D341Med (cell line): ENCODE measurements at regions not wholly inside any gene's neighbourhood (a gene's known extent, or its start where the extent isn't known, plus 50 kb on each side); places are given as distances from the start of the nearest gene placed in this dataset.
"Not testable (repeated sequence)": the region's sequence is repeated elsewhere in the genome, so short reads cannot be mapped to it uniquely, and the experiment has no call there.

Source experiments
- DNase-seq: peaks from one replicate; pipeline ENCODE4 v3.0.0; 2012; ENCODE audit warnings: low spot score

GRCh38 chr6:1002989-1003388, 308.9 kb upstream of the FOXQ1 start:
- no peak for DNase-seq

DNA sequence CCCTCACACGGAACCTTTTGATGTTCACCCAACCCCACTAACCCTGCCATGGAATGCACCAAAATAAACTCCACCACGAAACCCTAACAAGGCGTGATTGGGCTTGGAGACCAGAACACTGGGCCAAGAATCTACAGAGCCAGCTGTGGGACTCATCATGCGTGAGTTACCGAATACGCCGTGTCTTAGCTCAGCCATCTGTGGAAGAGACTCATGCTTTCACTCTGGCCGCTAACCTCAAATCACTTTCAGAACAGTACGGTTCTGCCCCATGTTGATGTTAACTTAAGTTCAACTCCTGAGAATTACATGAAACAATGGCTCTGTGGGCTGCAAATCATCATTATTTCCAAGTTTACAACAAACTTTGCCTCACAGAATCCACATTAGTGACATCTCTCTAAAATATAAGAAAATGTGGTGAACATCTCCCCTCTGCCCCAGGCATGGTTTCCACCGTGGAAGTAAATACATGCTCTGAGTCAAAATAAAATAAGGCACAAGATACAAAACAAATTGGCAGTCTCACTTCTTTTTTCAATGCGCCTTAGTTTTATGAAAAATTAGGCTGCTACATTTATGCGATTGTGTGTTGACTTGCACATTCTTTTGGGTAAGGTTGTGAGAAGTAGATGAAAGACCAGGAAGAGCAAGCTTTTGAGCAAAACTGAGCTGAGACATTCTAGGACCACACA, 308.9 kb upstream of the EXOC2 start:
- DNase-seq = no peak

- no peak for DNase-seq
These were observed 306.6 kb upstream of the EXOC2 start for GRCh38 chr6:999552-999951.

DNA sequence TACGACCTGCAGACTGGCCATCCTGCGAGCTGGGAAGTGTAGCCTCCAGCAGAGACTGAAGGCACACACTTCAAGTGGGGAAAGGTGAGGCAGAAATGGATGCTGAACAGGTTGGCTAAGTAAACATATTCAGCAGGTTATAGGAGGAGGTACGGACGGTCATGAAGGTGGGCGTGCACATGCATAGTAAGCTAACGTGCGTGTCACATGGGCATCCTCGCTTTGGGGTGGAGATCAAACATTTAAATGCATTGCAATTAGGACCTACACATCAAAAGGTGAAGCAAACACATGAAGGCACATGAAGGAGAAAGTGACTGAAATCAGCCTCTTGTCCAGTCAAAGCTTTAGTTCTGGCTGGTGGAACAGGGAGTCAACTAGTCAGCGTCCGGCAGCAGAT, 305.6 kb upstream of the EXOC2 start:
- no peak for DNase-seq

DNA sequence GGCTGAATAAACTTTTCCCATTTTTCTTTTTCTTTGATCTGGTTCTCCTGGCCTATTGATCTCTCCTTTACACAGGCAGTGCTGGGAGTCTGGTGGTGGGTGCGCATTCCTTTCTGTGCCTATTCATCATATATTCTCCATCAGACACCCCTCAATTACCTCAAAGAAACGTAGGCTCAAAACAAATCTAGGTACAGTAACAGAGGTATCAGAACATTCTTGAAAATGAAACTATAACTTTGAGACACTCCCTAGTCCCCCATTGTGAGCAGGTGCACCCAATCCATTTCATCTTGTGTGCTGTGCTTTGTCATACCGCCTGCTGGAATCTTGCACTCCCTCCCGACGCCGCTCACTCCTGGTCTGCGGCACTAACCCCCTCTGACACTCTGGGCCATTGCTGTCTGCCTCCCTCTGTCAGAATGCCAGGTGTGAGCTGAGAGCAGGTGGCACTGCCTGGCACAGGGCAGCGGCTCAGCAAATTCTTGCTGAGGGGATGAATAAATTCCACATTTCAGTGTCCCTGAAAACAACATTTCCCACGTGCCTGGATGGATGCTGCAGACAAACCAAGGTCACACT, 303.4 kb upstream of the EXOC2 start:
- no peak for DNase-seq

GRCh38 chr6:991192-991591, 298.3 kb upstream of the EXOC2 start:
- no peak for DNase-seq

DNA sequence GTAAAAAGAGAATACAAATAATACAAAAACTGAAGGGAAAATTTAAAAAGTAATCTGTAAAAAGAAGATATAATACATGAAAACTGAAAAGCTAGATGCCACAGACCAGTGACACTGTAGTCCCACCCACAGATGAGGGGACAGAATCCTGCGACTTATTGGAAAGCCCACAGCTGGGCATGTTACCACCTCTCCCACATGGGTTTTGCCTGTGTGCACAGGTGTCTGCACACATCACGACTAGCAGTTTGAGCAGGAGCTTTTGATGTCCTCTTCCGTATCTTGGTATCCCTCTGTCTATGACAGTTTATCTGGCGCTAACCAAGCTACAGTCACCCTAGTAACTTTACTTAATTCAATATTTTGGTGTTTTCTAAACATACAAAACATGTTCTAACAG, 291.1 kb upstream of the EXOC2 start:
- DNase-seq = peak; percentile 16

DNA sequence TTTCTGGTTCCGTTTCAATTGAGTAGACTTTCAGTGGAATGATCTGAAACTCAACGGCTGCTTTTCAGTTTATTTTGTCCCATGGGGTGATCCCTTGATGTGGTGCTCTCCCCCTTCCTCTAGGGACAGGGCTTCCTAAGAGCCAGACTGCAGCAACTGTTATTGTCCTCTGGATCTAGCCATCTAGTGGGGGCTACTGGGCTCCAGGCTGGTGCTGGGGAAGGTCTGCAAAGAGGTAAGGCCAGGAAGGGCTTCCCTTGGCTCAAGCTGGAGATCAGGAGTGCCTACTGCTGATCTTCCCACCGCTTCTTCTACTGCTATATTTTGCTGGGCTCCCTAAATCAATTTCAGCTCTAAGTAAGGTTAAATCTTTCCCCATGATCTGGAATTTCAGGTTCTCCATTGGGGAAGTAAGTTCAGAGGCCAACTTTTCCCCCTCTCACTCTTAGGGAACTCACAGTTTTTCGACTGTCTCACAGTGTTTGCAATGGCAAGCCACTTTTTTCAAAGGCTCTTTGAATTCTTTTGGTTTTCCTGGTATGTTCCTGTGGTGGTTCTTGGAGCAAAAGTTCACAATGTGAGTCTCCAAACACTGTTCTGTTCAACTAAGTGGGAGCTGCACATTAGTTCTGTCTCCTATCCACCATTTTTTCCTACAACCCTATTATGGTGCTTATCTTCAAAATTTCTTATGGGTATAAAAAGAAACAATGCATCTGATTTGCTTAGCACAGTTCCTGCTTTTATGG, 286.2 kb upstream of the EXOC2 start:
- DNase-seq = no peak

DNA sequence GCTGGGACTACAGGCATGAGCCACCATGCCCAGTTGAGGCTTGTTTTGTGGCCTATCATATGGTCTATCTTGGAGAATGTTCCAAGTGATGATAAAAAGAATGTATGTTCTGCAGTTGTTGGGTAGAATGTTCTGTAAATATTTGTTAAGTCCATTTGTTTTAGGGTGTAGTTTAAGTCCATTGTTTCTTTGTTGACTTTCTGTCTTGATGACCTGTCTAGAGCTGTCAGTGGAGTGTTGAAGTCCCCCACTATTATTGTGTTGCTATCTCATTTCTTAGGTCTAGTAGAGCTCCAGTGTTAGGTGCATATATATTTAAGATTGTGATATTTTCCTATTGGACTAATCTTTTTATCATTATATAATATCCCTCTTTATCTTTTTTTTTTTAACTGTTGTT, 284.3 kb upstream of the EXOC2 start:
- not testable (repeated sequence) for DNase-seq

DNA sequence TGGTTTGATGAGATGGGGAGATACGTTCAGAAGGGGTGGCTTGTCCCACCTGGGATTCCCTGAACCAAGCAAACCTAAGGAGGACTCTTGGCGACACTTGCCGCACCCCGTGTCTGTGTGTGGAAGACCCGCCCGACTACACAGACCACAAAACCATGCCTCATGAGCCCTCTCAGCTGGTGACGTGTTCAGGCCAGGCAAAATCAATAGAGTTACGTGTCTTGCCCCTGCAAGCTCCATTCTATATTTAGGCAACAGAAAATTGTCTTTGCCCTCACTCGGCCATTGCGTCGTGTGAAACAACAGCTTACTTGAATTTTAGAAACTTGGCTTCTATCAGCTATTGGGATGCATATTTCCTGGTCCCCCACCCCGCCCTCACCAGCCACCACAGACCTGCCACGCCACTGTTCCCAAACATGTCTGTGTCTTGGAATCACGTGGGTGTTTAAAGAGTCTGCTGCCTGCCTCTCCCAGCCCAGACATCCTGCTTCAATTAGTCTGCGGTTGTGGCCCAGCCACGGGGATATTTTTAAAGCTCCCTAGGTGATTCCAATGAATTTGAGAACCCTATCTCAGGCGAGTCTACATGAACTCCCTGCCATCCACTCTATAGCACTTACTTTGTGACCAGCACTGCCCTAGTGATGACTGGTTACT, 279.2 kb upstream of the EXOC2 start:
- no peak for DNase-seq

DNA sequence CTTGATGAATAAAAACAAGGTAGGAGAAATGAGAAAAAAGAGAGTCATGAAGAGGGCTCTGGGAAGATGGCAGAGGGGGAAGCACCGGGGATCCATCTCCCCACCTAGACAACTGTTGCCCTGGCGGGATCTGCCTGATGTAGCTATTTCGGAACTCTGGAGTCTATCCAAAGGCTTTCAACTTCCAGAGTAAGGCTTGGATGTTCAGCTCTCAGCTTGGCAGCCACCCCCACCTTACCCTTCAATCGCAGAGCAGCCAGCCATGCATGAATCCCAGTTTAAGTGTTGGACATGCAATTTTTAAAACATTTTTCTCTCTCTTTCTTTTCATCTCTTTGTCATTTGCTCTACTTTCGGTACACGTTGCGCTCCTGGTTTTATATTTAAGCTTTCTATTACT, 275.9 kb upstream of the EXOC2 start:
- DNase-seq = no peak

DNA sequence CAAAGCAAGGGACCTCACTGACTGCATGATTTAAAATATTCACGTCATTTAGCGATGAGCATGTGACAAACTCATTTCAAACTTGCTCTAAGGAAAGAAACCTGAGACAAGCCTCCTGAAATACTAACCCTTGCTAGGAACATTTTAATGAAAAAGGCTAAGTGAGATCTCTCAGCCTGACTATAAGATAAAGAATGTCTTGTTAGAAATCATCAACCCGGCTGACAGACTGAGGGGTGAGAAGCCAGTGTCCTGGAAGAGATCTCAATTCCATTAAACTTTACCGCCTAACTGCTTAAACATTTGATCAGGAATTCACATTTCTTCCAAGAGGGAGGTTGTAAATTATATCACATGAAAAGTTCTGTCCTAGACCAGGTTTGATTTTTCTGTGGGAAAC, 274.8 kb upstream of the EXOC2 start:
- no peak for DNase-seq

GRCh38 chr6:965343-965742, 272.4 kb upstream of the EXOC2 start:
- DNase-seq = no peak

DNA sequence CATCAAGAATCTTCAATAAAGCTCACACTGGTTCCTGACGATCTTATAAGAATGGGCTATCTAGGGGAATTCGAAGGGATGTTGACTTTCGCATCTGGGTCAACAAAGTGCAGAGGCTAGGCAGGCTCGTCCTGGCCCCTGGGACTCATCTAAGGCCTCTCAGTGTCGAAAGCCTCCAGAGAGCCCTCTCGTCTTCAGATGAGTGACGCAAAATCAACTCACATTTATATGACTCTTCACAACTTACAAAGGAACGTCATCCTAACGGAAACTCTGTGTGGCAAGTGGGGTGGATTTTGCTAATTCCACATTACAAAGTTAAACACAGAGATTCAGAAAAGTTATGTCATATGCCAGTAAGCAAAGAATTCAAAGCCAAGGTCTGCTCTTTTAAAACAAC, 270.5 kb upstream of the EXOC2 start:
- DNase-seq = no peak

- DNase-seq = no peak
These were observed 268.5 kb upstream of the EXOC2 start for GRCh38 chr6:961407-961960.

- peak; percentile 78 for DNase-seq
These were observed 267.4 kb upstream of the EXOC2 start for GRCh38 chr6:960356-960755.

- peak; percentile 82 for DNase-seq
These were observed 265.5 kb upstream of the EXOC2 start for GRCh38 chr6:958488-958887.

DNA sequence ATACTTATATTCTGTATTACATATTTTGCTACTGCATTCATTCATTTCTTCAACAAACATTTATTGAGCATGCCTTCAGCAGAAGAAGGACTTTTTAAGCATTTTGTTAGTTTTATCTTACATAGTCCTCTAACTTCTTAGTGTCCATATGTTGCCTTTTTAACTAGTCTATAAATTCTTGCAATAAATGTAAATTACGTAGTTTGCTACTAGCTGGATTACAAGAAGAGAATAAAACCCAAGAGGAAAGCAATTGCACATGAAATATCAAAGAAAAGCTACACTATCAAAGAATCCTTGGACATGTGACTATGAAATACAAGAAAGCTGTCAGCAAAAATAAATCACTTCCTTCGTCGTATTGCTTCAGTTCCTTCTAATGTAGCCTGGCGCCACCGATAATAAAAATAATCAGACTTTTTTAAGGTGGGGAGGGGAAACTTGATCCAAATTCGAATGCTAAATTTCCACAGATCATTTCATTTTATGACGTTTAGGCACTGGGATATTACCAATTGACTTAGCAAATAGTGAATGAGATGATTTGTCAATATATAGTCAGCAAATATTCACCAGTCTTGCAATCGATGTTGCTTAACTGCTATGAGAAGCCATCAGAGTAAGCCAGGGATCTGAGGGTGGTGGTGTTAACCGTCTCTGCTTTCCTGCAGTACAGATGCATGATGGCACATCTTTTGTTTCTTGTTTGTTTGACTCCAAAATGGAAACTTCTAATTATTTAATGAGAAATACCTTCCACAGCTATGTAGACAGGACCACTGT, 258.7 kb upstream of the EXOC2 start:
- no peak for DNase-seq

DNA sequence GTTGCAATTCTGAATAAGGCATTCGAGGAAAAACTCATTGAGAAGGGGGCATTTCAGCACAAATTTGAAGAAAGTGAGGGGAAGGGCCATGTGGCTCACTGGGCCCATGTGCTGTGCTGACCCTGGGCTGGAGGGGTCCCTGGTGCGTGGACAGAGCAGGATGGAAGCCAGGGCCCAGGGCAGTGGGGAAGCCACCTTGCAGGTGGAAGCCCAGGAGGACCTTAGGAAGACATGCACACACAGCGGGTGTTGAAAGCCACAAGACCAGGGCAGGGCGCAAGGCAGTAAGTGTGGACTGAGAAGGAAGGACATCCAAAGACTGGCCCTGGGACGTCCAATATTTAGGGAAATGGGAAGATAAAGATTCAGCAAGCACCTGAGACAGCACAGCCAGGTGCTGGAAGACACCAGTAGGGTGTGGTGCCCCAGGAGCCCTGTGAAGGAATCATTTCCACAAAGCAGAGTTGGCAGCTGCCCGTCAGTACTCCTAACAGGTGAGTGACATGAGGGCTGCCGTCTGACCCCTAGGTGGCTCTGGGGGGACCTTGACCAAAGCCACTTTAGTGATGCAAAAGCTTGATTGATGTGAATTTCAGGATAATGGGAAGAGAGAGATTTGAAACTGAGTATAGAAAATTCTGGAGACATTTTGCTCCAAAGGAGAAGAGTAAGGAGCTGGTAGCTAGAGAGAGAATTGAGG, 254.4 kb upstream of the EXOC2 start:
- no peak for DNase-seq

DNA sequence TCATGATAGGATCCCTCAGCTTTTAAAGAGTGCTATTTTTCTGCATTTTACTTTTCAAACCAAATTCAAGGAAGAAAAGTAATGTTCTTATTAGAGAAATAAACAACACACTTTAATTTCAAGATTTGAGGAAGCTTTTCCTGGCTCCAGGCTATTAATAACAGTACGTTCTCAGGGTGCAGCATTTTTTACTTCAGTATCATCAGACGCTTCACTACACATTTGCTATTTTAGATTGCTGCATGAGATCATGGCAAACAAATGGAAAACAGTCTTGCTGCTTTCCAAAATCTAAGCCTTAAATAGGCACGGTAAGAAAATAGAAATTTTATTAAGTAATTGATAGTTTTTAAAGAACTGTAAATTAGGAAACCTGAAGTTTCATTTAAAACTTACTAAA, 253.6 kb upstream of the EXOC2 start:
- no peak for DNase-seq

- DNase-seq = no peak
These were observed 246.8 kb upstream of the EXOC2 start for GRCh38 chr6:939526-940252.
